HFF-Myc (cell line): ENCODE measurements at regions not wholly inside any gene's neighbourhood (a gene's known extent, or its start where the extent isn't known, plus 50 kb on each side); places are given as distances from the start of the nearest gene placed in this dataset.
"Not testable (repeated sequence)": the region's sequence is repeated elsewhere in the genome, so short reads cannot be mapped to it uniquely, and the experiment has no call there.

ENCODE experiments used
- DNase-seq: peaks from one replicate; pipeline ENCODE4 v3.0.0-alpha.2; 2011; ENCODE audit warnings: low read depth; ENCODE audit errors: extremely low read depth
- H3K4me3 ChIP-seq: replicated peaks from 2 replicates; pipeline ENCODE4 v1.5.1; 2011; ENCODE audit warnings: low read depth, mild to moderate bottlenecking, control low read depth, low read length
- CTCF ChIP-seq: IDR thresholded peaks from 2 replicates; pipeline ENCODE4 v1.5.1; 2012; ENCODE audit warnings: mild to moderate bottlenecking, low read depth, low read length, control low read depth; ENCODE audit errors: missing control alignments

- no peak for TF ChIP-seq CTCF
- DNase-seq: no peak
- no peak overlapping the region for H3K4me3 ChIP-seq
Measured at GRCh38 chr12:42019746-42020145, 124.9 kb downstream of the GXYLT1 start.

GRCh38 chr12:42017051-42017450 lies 127.6 kb downstream of the GXYLT1 start:
- no peak for DNase-seq
- no peak overlapping the region for H3K4me3 ChIP-seq
- TF ChIP-seq CTCF: no peak

- no peak overlapping the region for H3K4me3 ChIP-seq
- no peak for TF ChIP-seq CTCF
- no peak for DNase-seq
Measured at GRCh38 chr12:42015051-42015461, 129.6 kb downstream of the GXYLT1 start.

GRCh38 chr12:42012501-42012900 lies 132.2 kb downstream of the GXYLT1 start:
- not testable (repeated sequence) for H3K4me3 ChIP-seq, DNase-seq

GRCh38 chr12:42010715-42011114 lies 134.0 kb downstream of the GXYLT1 start:
- TF ChIP-seq CTCF: no peak

GRCh38 chr12:42010257-42010656 lies 134.4 kb downstream of the GXYLT1 start:
- DNase-seq: no peak
- TF ChIP-seq CTCF: no peak
- no peak overlapping the region for H3K4me3 ChIP-seq

More at GRCh38 chr12:42010715-42011114, 134.0 kb downstream of the GXYLT1 start:
- no peak for DNase-seq
- no peak overlapping the region for H3K4me3 ChIP-seq

GRCh38 chr12:42008996-42009395 lies 135.7 kb downstream of the GXYLT1 start:
- DNase-seq: no peak
- no peak overlapping the region for H3K4me3 ChIP-seq
- no peak for TF ChIP-seq CTCF
